ENCODE measurements at regions not wholly inside any gene's neighbourhood (a gene's known extent, or its start where the extent isn't known, plus 50 kb on each side); places are given as distances from the start of the nearest gene placed in this dataset.

GRCh38 chr1:220342853-220343252 lies 70.6 kb upstream of the RAB3GAP2 start:
- TF ChIP-seq, protein P1, sequence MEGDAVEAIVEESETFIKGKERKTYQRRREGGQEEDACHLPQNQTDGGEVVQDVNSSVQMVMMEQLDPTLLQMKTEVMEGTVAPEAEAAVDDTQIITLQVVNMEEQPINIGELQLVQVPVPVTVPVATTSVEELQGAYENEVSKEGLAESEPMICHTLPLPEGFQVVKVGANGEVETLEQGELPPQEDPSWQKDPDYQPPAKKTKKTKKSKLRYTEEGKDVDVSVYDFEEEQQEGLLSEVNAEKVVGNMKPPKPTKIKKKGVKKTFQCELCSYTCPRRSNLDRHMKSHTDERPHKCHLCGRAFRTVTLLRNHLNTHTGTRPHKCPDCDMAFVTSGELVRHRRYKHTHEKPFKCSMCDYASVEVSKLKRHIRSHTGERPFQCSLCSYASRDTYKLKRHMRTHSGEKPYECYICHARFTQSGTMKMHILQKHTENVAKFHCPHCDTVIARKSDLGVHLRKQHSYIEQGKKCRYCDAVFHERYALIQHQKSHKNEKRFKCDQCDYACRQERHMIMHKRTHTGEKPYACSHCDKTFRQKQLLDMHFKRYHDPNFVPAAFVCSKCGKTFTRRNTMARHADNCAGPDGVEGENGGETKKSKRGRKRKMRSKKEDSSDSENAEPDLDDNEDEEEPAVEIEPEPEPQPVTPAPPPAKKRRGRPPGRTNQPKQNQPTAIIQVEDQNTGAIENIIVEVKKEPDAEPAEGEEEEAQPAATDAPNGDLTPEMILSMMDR (conservative IDR thresholded peaks at IDR 0.05; ENCODE audit: low read depth, low read length) = no peak
- TF ChIP-seq EZH2 (IDR thresholded peaks at IDR 0.05; ENCODE audit: low read length, unreplicated experiment) (no peak), EZH2phosphoT487 (IDR thresholded peaks at IDR 0.05; ENCODE audit: borderline replicate concordance, low read length) (no peak)
